Calu3 (cell line): ENCODE measurements at regions not wholly inside any gene's neighbourhood (a gene's known extent, or its start where the extent isn't known, plus 50 kb on each side); places are given as distances from the start of the nearest gene placed in this dataset.

Experiments used
- BruUV-seq: library from RNA; stranded (reverse); fragments of 400-500 nt; replicated peaks from 2 replicates; lab custom pipeline; 2021; lab: Mats Ljungman, UMichigan
- CTCF ChIA-PET: fragments of 300-600 bp; sonication (Branson Sonifier 250); formaldehyde crosslinking; loops from one replicate; lab custom pipeline; 2022; ENCODE audit warnings: antibody characterized with exemption; lab: Charles Lee
- DNase-seq: peaks from one replicate; pipeline ENCODE4 v3.0.0; 2022
- H3K27ac Mint-ChIP-seq: one replicate; pipeline ENCODE4 v1.8.0; 2022; ENCODE audit warnings: mixed read lengths; ENCODE audit not compliant: unreplicated experiment
- H3K27me3 Mint-ChIP-seq: one replicate; pipeline ENCODE4 v1.8.0; 2022; ENCODE audit warnings: mixed read lengths; ENCODE audit not compliant: unreplicated experiment
- H3K36me3 Mint-ChIP-seq: one replicate; pipeline ENCODE4 v1.8.0; 2022; ENCODE audit warnings: mild to moderate bottlenecking, moderate library complexity, mixed read lengths; ENCODE audit not compliant: insufficient read depth, unreplicated experiment
- H3K4me1 Mint-ChIP-seq: one replicate; pipeline ENCODE4 v1.8.0; 2022; ENCODE audit warnings: mild to moderate bottlenecking, low read depth, mixed read lengths; ENCODE audit not compliant: unreplicated experiment
- H3K4me3 Mint-ChIP-seq: one replicate; pipeline ENCODE4 v1.8.0; 2022; ENCODE audit warnings: mild to moderate bottlenecking, low read depth, moderate library complexity, mixed read lengths; ENCODE audit not compliant: unreplicated experiment
- H3K9me3 Mint-ChIP-seq: one replicate; pipeline ENCODE4 v1.8.0; 2022; ENCODE audit warnings: low read depth, mixed read lengths; ENCODE audit not compliant: unreplicated experiment
- CTCF ChIP-seq: fragments of 200-600 bp; IDR thresholded peaks from one replicate; pipeline ENCODE4 v1.8.0; 2022; ENCODE audit warnings: antibody characterized with exemption; ENCODE audit not compliant: unreplicated experiment
- intact Hi-C: fragments of 100-400 bp; cut with micrococcal nuclease; formaldehyde crosslinking; loops from one replicate; pipeline ENCODE4 v1.10.0; 2022; ENCODE audit not compliant: unreplicated experiment

GRCh38 chr2:460861-461260 is 173.0 kb upstream of the ALKAL2 start:
- Mint-ChIP-seq H3K4me1 (no peaks in the 10 kb centered on the region), H3K27me3 (no peaks in the 10 kb centered on the region), H3K9me3 (peaks cover 13% of the 10 kb centered on the region), H3K4me3 (no peak overlapping the region), H3K27ac (no peak overlapping the region), H3K36me3 (no peaks in the 10 kb centered on the region)
- intact Hi-C loops = no loop called here
- CTCF ChIA-PET = no interaction called here
- no peak for TF ChIP-seq CTCF
- DNase-seq = no peak
- no TSS peak for BruUV-seq

GRCh38 chr2:459931-460330 is 172.0 kb upstream of the ALKAL2 start:
- no TSS peak for BruUV-seq
- intact Hi-C loops = no loop called here
- CTCF ChIA-PET = no interaction called here

GRCh38 chr2:458425-458815 is 170.5 kb upstream of the ALKAL2 start:
- Mint-ChIP-seq H3K27me3 (no peaks in the 10 kb centered on the region), H3K27ac (no peak overlapping the region), H3K9me3 (peaks cover 17% of the 10 kb centered on the region), H3K4me1 (no peaks in the 10 kb centered on the region), H3K4me3 (no peak overlapping the region), H3K36me3 (no peaks in the 10 kb centered on the region)
- CTCF ChIA-PET = no interaction called here
- no peak for TF ChIP-seq CTCF
- intact Hi-C loops = no loop called here
- DNase-seq = no peak
- BruUV-seq = no TSS peak

More at GRCh38 chr2:459931-460330, 172.0 kb upstream of the ALKAL2 start:
- H3K4me3 Mint-ChIP-seq = no peak overlapping the region
- no peaks in the 10 kb centered on the region for H3K36me3 Mint-ChIP-seq
- DNase-seq = no peak
- no peak for TF ChIP-seq CTCF
- H3K9me3 Mint-ChIP-seq = peaks cover 17% of the 10 kb centered on the region
- H3K4me1 Mint-ChIP-seq = no peaks in the 10 kb centered on the region
- H3K27ac Mint-ChIP-seq = no peak overlapping the region
- no peaks in the 10 kb centered on the region for H3K27me3 Mint-ChIP-seq

GRCh38 chr2:457792-458424 is 170.0 kb upstream of the ALKAL2 start:
- no peak overlapping the region for H3K4me3 Mint-ChIP-seq
- peaks cover 17% of the 10 kb centered on the region for H3K9me3 Mint-ChIP-seq
- DNase-seq = no peak
- BruUV-seq = no TSS peak
- no peaks in the 10 kb centered on the region for H3K36me3 Mint-ChIP-seq
- H3K27me3 Mint-ChIP-seq = no peaks in the 10 kb centered on the region
- H3K27ac Mint-ChIP-seq = no peak overlapping the region
- H3K4me1 Mint-ChIP-seq = no peaks in the 10 kb centered on the region
- intact Hi-C loops = no loop called here
- CTCF ChIA-PET = no interaction called here
- TF ChIP-seq CTCF = no peak
